Sigmoid colon (tissue), 4 donors: ENCODE measurements at regions not wholly inside any gene's neighbourhood (a gene's known extent, or its start where the extent isn't known, plus 50 kb on each side); places are given as distances from the start of the nearest gene placed in this dataset.

Source experiments
- POLR2A ChIP-seq, 2 donors: fragments of 450-650 bp; IDR thresholded peaks; one replicate each; pipeline ENCODE4 v1.6.1; 2016; ENCODE audit warnings: antibody characterized with exemption in 2 of 2, mild to moderate bottlenecking in 2 of 2, moderate library complexity in 2 of 2
- POLR2AphosphoS5 ChIP-seq, 4 donors: sonication (generic); formaldehyde crosslinking; IDR thresholded peaks; one replicate each; pipeline ENCODE4 v1.6.1; 2017; ENCODE audit warnings: antibody characterized with exemption in 4 of 4
- TF ChIP-seq, protein P1 (sequence below), 4 experiments: fragments of 450-650 bp in 3 of 4; fragments of 200-600 bp in 1 of 4; IDR thresholded peaks; one replicate each; pipeline ENCODE4 v1.5.1; 2016 to 2019; ENCODE audit warnings: antibody characterized with exemption in 4 of 4, mild to moderate bottlenecking in 3 of 4, moderate library complexity in 2 of 4

DNA sequence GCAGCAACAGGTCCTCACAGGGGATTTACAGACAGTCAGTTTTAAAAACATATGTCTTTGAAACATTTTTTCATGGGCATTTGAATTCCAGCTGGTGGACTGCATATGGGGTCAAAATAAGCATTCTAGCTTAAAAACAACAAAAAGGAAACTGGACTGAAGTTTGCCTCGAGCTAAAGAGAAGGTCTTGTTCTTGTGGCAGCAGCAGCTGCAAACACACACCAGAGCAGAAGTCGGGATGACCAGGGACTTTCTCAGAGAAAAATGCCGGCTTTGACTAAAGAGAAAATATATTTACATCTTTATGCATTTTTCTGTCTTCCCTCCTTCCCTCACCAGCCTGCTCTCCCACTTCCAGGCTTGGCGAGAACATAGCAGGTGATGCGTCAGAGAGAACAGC, 361.4 kb downstream of the CXCL12 start:
- TF ChIP-seq, protein P1, sequence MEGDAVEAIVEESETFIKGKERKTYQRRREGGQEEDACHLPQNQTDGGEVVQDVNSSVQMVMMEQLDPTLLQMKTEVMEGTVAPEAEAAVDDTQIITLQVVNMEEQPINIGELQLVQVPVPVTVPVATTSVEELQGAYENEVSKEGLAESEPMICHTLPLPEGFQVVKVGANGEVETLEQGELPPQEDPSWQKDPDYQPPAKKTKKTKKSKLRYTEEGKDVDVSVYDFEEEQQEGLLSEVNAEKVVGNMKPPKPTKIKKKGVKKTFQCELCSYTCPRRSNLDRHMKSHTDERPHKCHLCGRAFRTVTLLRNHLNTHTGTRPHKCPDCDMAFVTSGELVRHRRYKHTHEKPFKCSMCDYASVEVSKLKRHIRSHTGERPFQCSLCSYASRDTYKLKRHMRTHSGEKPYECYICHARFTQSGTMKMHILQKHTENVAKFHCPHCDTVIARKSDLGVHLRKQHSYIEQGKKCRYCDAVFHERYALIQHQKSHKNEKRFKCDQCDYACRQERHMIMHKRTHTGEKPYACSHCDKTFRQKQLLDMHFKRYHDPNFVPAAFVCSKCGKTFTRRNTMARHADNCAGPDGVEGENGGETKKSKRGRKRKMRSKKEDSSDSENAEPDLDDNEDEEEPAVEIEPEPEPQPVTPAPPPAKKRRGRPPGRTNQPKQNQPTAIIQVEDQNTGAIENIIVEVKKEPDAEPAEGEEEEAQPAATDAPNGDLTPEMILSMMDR (IDR thresholded peaks at IDR 0.05): no peak
- TF ChIP-seq POLR2A (IDR thresholded peaks at IDR 0.05) (no peak), POLR2AphosphoS5 (IDR thresholded peaks at IDR 0.05) (no peak)
